SK-N-SH (cell line): ENCODE measurements at regions not wholly inside any gene's neighbourhood (a gene's known extent, or its start where the extent isn't known, plus 50 kb on each side); places are given as distances from the start of the nearest gene placed in this dataset.

ENCODE experiments used
- CTCF ChIA-PET: fragments of 300-600, 350-600 bp; formaldehyde crosslinking; extraction: SDS; loops from one replicate; lab custom pipeline; 2021; lab: Yijun Ruan, JAX
- POLR2A ChIA-PET: fragments of 350-600 bp; sonication (Branson Sonifier 250); formaldehyde crosslinking; extraction: SDS; loops from one replicate; lab custom pipeline; 2020; ENCODE audit warnings: antibody characterized with exemption, inconsistent platforms; lab: Yijun Ruan, JAX
- DNase-seq: peaks from one replicate; pipeline ENCODE4 v3.0.0; 2012
- H2AFZ ChIP-seq: fragments of 200-600 bp; sonication (generic); 2 replicates; pipeline ENCODE4 v1.8.1; 2016; ENCODE audit warnings: antibody characterized with exemption, mild to moderate bottlenecking, low read depth
- H3F3A ChIP-seq: fragments of 200-600 bp; sonication (generic); replicated peaks from 2 replicates; pipeline ENCODE3; 2016; ENCODE audit warnings: antibody characterized with exemption, mild to moderate bottlenecking; ENCODE audit not compliant: insufficient read depth
- H3K27ac ChIP-seq, 2 experiments: fragments of 200-500 bp in 1 of 2; fragments of 200-600 bp in 1 of 2; sonication (Bioruptor generic) in 1 of 2; sonication (generic), shearing (Covaris generic) in 1 of 2; 2 replicates each; pipeline versions ENCODE4 v1.5.1 to v1.6.1; 2014 to 2016; ENCODE audit warnings: low read depth in 2 of 2, inconsistent platforms in 1 of 2, low read length in 1 of 2, mild to moderate bottlenecking in 1 of 2, mixed read lengths in 1 of 2
- H3K27me3 ChIP-seq: fragments of 200-600 bp; sonication (generic), shearing (Covaris generic); 2 replicates; pipeline ENCODE4 v1.6.1; 2016; ENCODE audit warnings: mixed run types; ENCODE audit not compliant: insufficient read depth
- H3K36me3 ChIP-seq, 2 experiments: fragments of 200-500 bp in 1 of 2; fragments of 200-600 bp in 1 of 2; sonication (Bioruptor generic) in 1 of 2; sonication (generic) in 1 of 2; replicated peaks in 1 of 2; 2 replicates each; pipeline versions ENCODE3 to v1.5.1; 2014 to 2016; ENCODE audit warnings: low read length in 1 of 2, mild to moderate bottlenecking in 1 of 2; ENCODE audit not compliant: insufficient read depth in 2 of 2, control insufficient read depth in 1 of 2
- H3K4me1 ChIP-seq, 2 experiments: fragments of 200-500 bp in 1 of 2; fragments of 200-600 bp in 1 of 2; sonication (Bioruptor generic) in 1 of 2; sonication (generic), shearing (Covaris generic) in 1 of 2; 2 replicates each; pipeline versions ENCODE4 v1.5.1 to v1.6.1; 2014 to 2016; ENCODE audit warnings: low read depth in 1 of 2, low read length in 1 of 2, mixed run types in 1 of 2; ENCODE audit not compliant: insufficient read depth in 2 of 2, control insufficient read depth in 1 of 2
- H3K4me2 ChIP-seq: fragments of 200-600 bp; sonication (generic), shearing (Covaris generic); 2 replicates; pipeline ENCODE4 v1.6.1; 2017; ENCODE audit warnings: mixed run types
- H3K4me3 ChIP-seq, 2 experiments: fragments of 200-500 bp in 1 of 2; fragments of 200-600 bp in 1 of 2; sonication (Bioruptor generic) in 1 of 2; sonication (generic), shearing (Covaris generic) in 1 of 2; 2 replicates each; pipeline versions ENCODE4 v1.5.1 to v1.8.1; 2014 to 2016; ENCODE audit warnings: low read depth in 2 of 2, inconsistent platforms in 1 of 2, low read length in 1 of 2, mild to moderate bottlenecking in 1 of 2, mixed read lengths in 1 of 2, moderate library complexity in 1 of 2
- H3K79me2 ChIP-seq: fragments of 200-600 bp; sonication (generic); 2 replicates; pipeline ENCODE4 v1.8.1; 2017; ENCODE audit warnings: mild to moderate bottlenecking; ENCODE audit not compliant: insufficient read depth
- H3K9ac ChIP-seq: fragments of 200-600 bp; sonication (generic); 2 replicates; pipeline ENCODE4 v1.6.1; 2017; ENCODE audit warnings: mixed run types
- H3K9me2 ChIP-seq: fragments of 200-600 bp; sonication (generic); 2 replicates; pipeline ENCODE4 v1.6.1; 2017; ENCODE audit warnings: mixed run types
- H3K9me3 ChIP-seq: fragments of 200-600 bp; sonication (generic); 2 replicates; pipeline ENCODE4 v1.6.1; 2017; ENCODE audit warnings: mixed run types, mild to moderate bottlenecking, moderate library complexity
- H4K20me1 ChIP-seq: fragments of 200-600 bp; sonication (generic); 2 replicates; pipeline ENCODE4 v1.6.1; 2017; ENCODE audit warnings: mild to moderate bottlenecking, mixed run types; ENCODE audit not compliant: insufficient read depth
- CTCF ChIP-seq: fragments of 200-600 bp; sonication (generic); IDR thresholded peaks from 2 replicates; pipeline ENCODE4 v1.6.1; 2017; ENCODE audit warnings: antibody characterized with exemption, mild to moderate bottlenecking, moderate library complexity
- EP300 ChIP-seq, 2 experiments: IDR thresholded peaks; 2 replicates each; pipeline versions ENCODE4 v1.4.0 to v1.6.1; 2012; ENCODE audit warnings: borderline replicate concordance in 1 of 2, low read depth in 1 of 2, low read length in 1 of 2
- FOXM1 ChIP-seq: IDR thresholded peaks from 2 replicates; pipeline ENCODE4 v1.4.0; 2012; ENCODE audit warnings: low read depth, mild to moderate bottlenecking
- GABPA ChIP-seq: IDR thresholded peaks from 2 replicates; pipeline ENCODE4 v1.4.0; 2012; ENCODE audit warnings: low read depth, mild to moderate bottlenecking
- IRF3 ChIP-seq: fragments of 150-350 bp; IDR thresholded peaks from 2 replicates; pipeline ENCODE4 v1.6.1; 2016; ENCODE audit warnings: mild to moderate bottlenecking, low read depth, low read length
- MAX ChIP-seq: IDR thresholded peaks from 2 replicates; pipeline ENCODE4 v1.4.0; 2012; ENCODE audit warnings: low read depth
- MEF2A ChIP-seq: IDR thresholded peaks from 2 replicates; pipeline ENCODE4 v1.4.0; 2012; ENCODE audit warnings: low read depth, borderline replicate concordance
- MXI1 ChIP-seq: IDR thresholded peaks from 2 replicates; pipeline ENCODE4 v1.6.1; 2012; ENCODE audit warnings: mild to moderate bottlenecking, low read depth, low read length, improper control_type of control experiment
- NFIC ChIP-seq: IDR thresholded peaks from 2 replicates; pipeline ENCODE4 v1.4.0; 2012; ENCODE audit warnings: borderline replicate concordance
- NRF1 ChIP-seq: IDR thresholded peaks from 2 replicates; pipeline ENCODE4 v1.6.1; 2012; ENCODE audit warnings: low read depth, mild to moderate bottlenecking, low read length
- RAD21 ChIP-seq: IDR thresholded peaks from 2 replicates; pipeline ENCODE4 v1.6.1; 2012; ENCODE audit warnings: mild to moderate bottlenecking, low read length
- RCOR1 ChIP-seq: fragments of 150-350 bp; IDR thresholded peaks from 2 replicates; pipeline ENCODE4 v1.6.1; 2017; ENCODE audit warnings: antibody characterized with exemption, low read length
- REST ChIP-seq: IDR thresholded peaks from 2 replicates; pipeline ENCODE4 v1.6.1; 2012; ENCODE audit warnings: mild to moderate bottlenecking, low read depth, low read length, moderate library complexity
- SIN3A ChIP-seq: IDR thresholded peaks from 2 replicates; pipeline ENCODE4 v1.6.1; 2012; ENCODE audit warnings: low read depth, mild to moderate bottlenecking, low read length, moderate library complexity, borderline replicate concordance
- TAF1 ChIP-seq: IDR thresholded peaks from 2 replicates; pipeline ENCODE4 v1.6.1; 2012; ENCODE audit warnings: low read depth, mild to moderate bottlenecking, low read length, moderate library complexity, borderline replicate concordance
- TCF12 ChIP-seq: IDR thresholded peaks from 2 replicates; pipeline ENCODE4 v1.4.0; 2012
- USF2 ChIP-seq: fragments of 150-350 bp; IDR thresholded peaks from 2 replicates; pipeline ENCODE4 v1.6.1; 2017; ENCODE audit warnings: antibody characterized with exemption, low read length, low read depth, borderline replicate concordance
- ZBTB33 ChIP-seq: IDR thresholded peaks from 2 replicates; pipeline ENCODE4 v1.4.0; 2012; ENCODE audit warnings: low read depth, borderline replicate concordance
- WGBS: methylation state at CpG from one replicate; pipeline ENCODE4 v1.1.6; 2017; ENCODE audit warnings: low lambda C conversion rate; 5-methylcytosine and 5-hydroxymethylcytosine counted together

GRCh38 chr21:24188506-24188905 lies 1418.8 kb downstream of the MRPL39 start:
- Histone ChIP-seq H3K9me3 (no peaks in the 10 kb centered on the region), H3K9me2 (no peaks in the 10 kb centered on the region), H3K27me3 (no peaks in the 10 kb centered on the region), H3F3A (no peaks in the 10 kb centered on the region), H3K4me1 (no peaks in the 10 kb centered on the region), H3K79me2 (no peaks in the 10 kb centered on the region), H3K4me2 (no peak overlapping the region), H4K20me1 (no peaks in the 10 kb centered on the region), H3K36me3 (no peaks in the 10 kb centered on the region), H3K27ac (no peak overlapping the region), H3K9ac (no peak overlapping the region), H3K4me3 (no peak overlapping the region), H2AFZ (no peak overlapping the region)
- POLR2A ChIA-PET = no interaction called here
- no peak for DNase-seq
- WGBS = 62% methylated on average over 4 of the region's 4 CpGs
- TF ChIP-seq TAF1 (no peak), RAD21 (no peak), REST (no peak), CTCF (no peak), EP300 (IDR thresholded peaks at IDR 0.05; ENCODE audit: borderline replicate concordance in 1 of 2, low read depth in 1 of 2, low read length in 1 of 2) (no peak), MXI1 (no peak), GABPA (no peak), NRF1 (no peak), IRF3 (no peak), MAX (no peak), SIN3A (no peak), TCF12 (no peak), NFIC (no peak), RCOR1 (no peak), FOXM1 (no peak), USF2 (no peak), ZBTB33 (no peak), MEF2A (no peak)
- CTCF ChIA-PET = no interaction called here
